HCT116 (cell line): ENCODE measurements at regions not wholly inside any gene's neighbourhood (a gene's known extent, or its start where the extent isn't known, plus 50 kb on each side); places are given as distances from the start of the nearest gene placed in this dataset.

Source experiments
- ATAC-seq: fragments of 200-7000 bp; cut with Tn5 transposase; 2 replicates; pipeline ENCODE4 v1.9.1; 2020; ENCODE audit warnings: mild to moderate bottlenecking, moderate library complexity
- BruUV-seq: library from RNA; stranded (reverse); fragments of 400-500 nt; replicated peaks from 2 replicates; lab custom pipeline; 2021; lab: Mats Ljungman, UMichigan
- CTCF ChIA-PET: fragments of 300-600 bp; sonication (Branson Sonifier 250); formaldehyde crosslinking; loops from one replicate; lab custom pipeline; 2021; ENCODE audit warnings: antibody characterized with exemption; lab: Charles Lee
- POLR2A ChIA-PET: fragments of 300-600, 350-600 bp; sonication (Branson Sonifier 250); formaldehyde crosslinking; loops from one replicate; lab custom pipeline; 2021; ENCODE audit warnings: antibody characterized with exemption; lab: Charles Lee
- RAD21 ChIA-PET, 2 experiments: fragments of 300-600 bp; sonication (Branson Sonifier 250); formaldehyde crosslinking; loops; one replicate each; lab custom pipeline; 2023; ENCODE audit warnings: low total read pairs in 2 of 2; ENCODE audit not compliant: uncharacterized antibody in 2 of 2, unreplicated experiment in 2 of 2, low non-redundant PET in 1 of 2; lab: Charles Lee
- DNase-seq: peaks from one replicate; pipeline ENCODE4 v3.0.0-alpha.2; 2010; ENCODE audit warnings: low read depth, low spot score
- H2AFZ ChIP-seq: fragments of 200-600 bp; shearing (Covaris generic), sonication (generic); 2 replicates; pipeline ENCODE4 v1.6.1; 2017; ENCODE audit warnings: low read depth, mixed run types, mixed read lengths, antibody characterized with exemption, low read length; ENCODE audit not compliant: poor library complexity, severe bottlenecking
- H3K27ac ChIP-seq: 2 replicates; pipeline ENCODE4 v1.5.1; 2012; ENCODE audit warnings: low read depth, low read length
- H3K27me3 ChIP-seq: fragments of 200-600 bp; sonication (generic); 2 replicates; pipeline ENCODE4 v1.6.1; 2016; ENCODE audit warnings: mixed run types, low read length, mixed read lengths; ENCODE audit not compliant: insufficient read depth
- H3K36me3 ChIP-seq, 2 experiments: fragments of 200-500 bp in 1 of 2; fragments of 200-600 bp in 1 of 2; sonication (Bioruptor generic) in 1 of 2; sonication (generic) in 1 of 2; 2 replicates each; pipeline versions ENCODE4 v1.5.1 to v1.6.1; 2014 to 2016; ENCODE audit warnings: low read length in 2 of 2, inconsistent platforms in 1 of 2, mixed read lengths in 1 of 2, mixed run types in 1 of 2; ENCODE audit not compliant: insufficient read depth in 2 of 2, control insufficient read depth in 1 of 2
- H3K4me1 ChIP-seq, 2 experiments: fragments of 200-600 bp in 1 of 2; sonication (generic) in 1 of 2; 2 replicates each; pipeline versions ENCODE4 v1.5.1 to v1.6.1; 2012 to 2017; ENCODE audit warnings: low read length in 2 of 2, inconsistent platforms in 1 of 2, mild to moderate bottlenecking in 1 of 2, mixed read lengths in 1 of 2, mixed run types in 1 of 2, moderate library complexity in 1 of 2; ENCODE audit not compliant: insufficient read depth in 2 of 2, control insufficient read depth in 1 of 2
- H3K4me2 ChIP-seq: fragments of 200-600 bp; sonication (generic); 2 replicates; pipeline ENCODE4 v1.6.1; 2017; ENCODE audit warnings: mixed run types, low read length, mixed read lengths
- H3K4me3 ChIP-seq, 2 experiments: fragments of 200-600 bp in 1 of 2; sonication (generic) in 1 of 2; replicated peaks in 1 of 2; 2 replicates each; pipeline ENCODE4 v1.5.1; 2011 to 2016; ENCODE audit warnings: low read length in 2 of 2, control low read depth in 1 of 2, low read depth in 1 of 2, mild to moderate bottlenecking in 1 of 2, mixed read lengths in 1 of 2, mixed run types in 1 of 2
- H3K79me2 ChIP-seq: fragments of 200-600 bp; sonication (generic); 2 replicates; pipeline ENCODE4 v1.6.1; 2017; ENCODE audit warnings: mild to moderate bottlenecking, mixed run types, low read length, moderate library complexity, mixed read lengths; ENCODE audit not compliant: insufficient read depth
- H3K9ac ChIP-seq: fragments of 200-600 bp; sonication (generic); 2 replicates; pipeline ENCODE4 v1.6.1; 2016; ENCODE audit warnings: low read length, mixed read lengths
- H3K9me2 ChIP-seq: fragments of 200-600 bp; sonication (generic), shearing (Covaris generic); 2 replicates; pipeline ENCODE4 v1.6.1; 2017; ENCODE audit warnings: mixed run types, mild to moderate bottlenecking, moderate library complexity; ENCODE audit not compliant: insufficient read depth
- H3K9me3 ChIP-seq, 2 experiments: fragments of 200-500 bp in 1 of 2; fragments of 200-600 bp in 1 of 2; sonication (Bioruptor generic) in 1 of 2; sonication (generic) in 1 of 2; 2 replicates each; pipeline ENCODE4 v1.6.1; 2014 to 2017; ENCODE audit warnings: low read length in 2 of 2, mixed read lengths in 2 of 2, inconsistent platforms in 1 of 2, low read depth in 1 of 2, mild to moderate bottlenecking in 1 of 2, mixed run types in 1 of 2, moderate library complexity in 1 of 2; ENCODE audit not compliant: control insufficient read depth in 1 of 2, insufficient read depth in 1 of 2
- H4K20me1 ChIP-seq: fragments of 200-600 bp; sonication (generic), shearing (Covaris generic); 2 replicates; pipeline ENCODE4 v1.6.1; 2017; ENCODE audit warnings: mixed run types, mild to moderate bottlenecking, moderate library complexity; ENCODE audit not compliant: insufficient read depth
- EGR1 ChIP-seq: IDR thresholded peaks from 2 replicates; pipeline ENCODE4 v1.6.1; 2012; ENCODE audit warnings: low read depth
- EZH2 ChIP-seq: fragments of 200-600 bp; sonication (generic); IDR thresholded peaks from 2 replicates; pipeline ENCODE4 v1.6.1; 2017; ENCODE audit warnings: antibody characterized with exemption, mixed run types
- POLR2AphosphoS5 ChIP-seq: IDR thresholded peaks from 2 replicates; pipeline ENCODE4 v1.6.1; 2011; ENCODE audit warnings: mild to moderate bottlenecking, low read depth, low read length, moderate library complexity
- RAD21 ChIP-seq: IDR thresholded peaks from 2 replicates; pipeline ENCODE4 v1.6.1; 2012; ENCODE audit warnings: low read depth, mild to moderate bottlenecking
- REST ChIP-seq: IDR thresholded peaks from 2 replicates; pipeline ENCODE4 v1.6.1; 2012; ENCODE audit warnings: low read depth
- ZFX ChIP-seq: fragments of 450-650 bp; IDR thresholded peaks from 2 replicates; pipeline ENCODE4 v1.6.1; 2017
- ZNF274 ChIP-seq: fragments of 200-500 bp; sonication (Bioruptor generic); IDR thresholded peaks from 2 replicates; pipeline ENCODE4 v1.6.1; 2014; ENCODE audit warnings: mild to moderate bottlenecking, low read depth, low read length, inconsistent platforms
- intact Hi-C: fragments of 100-400 bp; cut with micrococcal nuclease; formaldehyde crosslinking; loops from 2 replicates; pipeline ENCODE4 v1.10.0; 2022
- TF ChIP-seq, protein P1 (sequence below): IDR thresholded peaks from 2 replicates; pipeline ENCODE4 v1.6.1; 2012
- TF ChIP-seq, protein P2 (sequence below), 3 experiments: fragments of 200-600 bp in 1 of 3; sonication (generic) in 1 of 3; IDR thresholded peaks in 2 of 3; conservative IDR thresholded peaks in 1 of 3; 2 replicates each; pipeline ENCODE4 v1.5.1; 2012 to 2017; ENCODE audit warnings: low read depth in 2 of 3, low read length in 2 of 3, antibody characterized with exemption in 1 of 3, borderline replicate concordance in 1 of 3, control low read depth in 1 of 3, mild to moderate bottlenecking in 1 of 3, mixed read lengths in 1 of 3, mixed run types in 1 of 3, moderate library complexity in 1 of 3; ENCODE audit not compliant: insufficient read depth in 1 of 3

DNA sequence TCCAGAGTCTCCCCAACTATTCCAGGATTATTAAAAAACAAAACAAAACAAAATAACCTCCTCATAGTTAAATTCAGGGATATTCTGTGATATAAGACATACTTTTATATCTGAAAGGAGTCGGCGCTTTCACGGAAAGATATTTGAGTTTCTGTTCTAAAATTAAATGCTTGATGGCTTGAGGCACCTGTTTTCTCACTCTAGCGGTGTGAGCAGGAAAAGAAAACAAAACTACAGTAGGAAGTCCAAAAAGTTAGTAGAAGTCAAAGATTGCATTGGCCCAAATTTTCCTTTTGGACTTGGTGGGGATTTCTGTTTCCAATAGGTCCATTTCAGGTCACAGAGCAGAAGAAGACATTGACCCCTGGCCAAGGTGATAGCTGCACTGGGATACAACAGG is 716.1 kb upstream of the POT1 start (continued):
- no peak for TF ChIP-seq POLR2AphosphoS5
- TF ChIP-seq, protein P1, sequence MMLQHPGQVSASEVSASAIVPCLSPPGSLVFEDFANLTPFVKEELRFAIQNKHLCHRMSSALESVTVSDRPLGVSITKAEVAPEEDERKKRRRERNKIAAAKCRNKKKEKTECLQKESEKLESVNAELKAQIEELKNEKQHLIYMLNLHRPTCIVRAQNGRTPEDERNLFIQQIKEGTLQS, result no peak
- TF ChIP-seq, all 23 proteins: peak for 0

GRCh38 chr7:125644109-125644508 is 714.5 kb upstream of the POT1 start:
- Histone ChIP-seq H3K4me2 (no peak overlapping the region), H3K9me2 (no peaks in the 10 kb centered on the region), H4K20me1 (no peaks in the 10 kb centered on the region), H3K27me3 (no peaks in the 10 kb centered on the region), H3K27ac (no peak overlapping the region), H3K4me1 (no peaks in the 10 kb centered on the region), H3K36me3 (no peaks in the 10 kb centered on the region), H3K4me3 (no peak overlapping the region), H3K9me3 (no peaks in the 10 kb centered on the region), H3K9ac (no peak overlapping the region), H3K79me2 (no peaks in the 10 kb centered on the region), H2AFZ (no peak overlapping the region)
- ChIA-PET CTCF (no interaction called here), POLR2A (no interaction called here), RAD21 (no interaction called here)
- no peak for TF ChIP-seq EZH2
- TF ChIP-seq, protein P2, sequence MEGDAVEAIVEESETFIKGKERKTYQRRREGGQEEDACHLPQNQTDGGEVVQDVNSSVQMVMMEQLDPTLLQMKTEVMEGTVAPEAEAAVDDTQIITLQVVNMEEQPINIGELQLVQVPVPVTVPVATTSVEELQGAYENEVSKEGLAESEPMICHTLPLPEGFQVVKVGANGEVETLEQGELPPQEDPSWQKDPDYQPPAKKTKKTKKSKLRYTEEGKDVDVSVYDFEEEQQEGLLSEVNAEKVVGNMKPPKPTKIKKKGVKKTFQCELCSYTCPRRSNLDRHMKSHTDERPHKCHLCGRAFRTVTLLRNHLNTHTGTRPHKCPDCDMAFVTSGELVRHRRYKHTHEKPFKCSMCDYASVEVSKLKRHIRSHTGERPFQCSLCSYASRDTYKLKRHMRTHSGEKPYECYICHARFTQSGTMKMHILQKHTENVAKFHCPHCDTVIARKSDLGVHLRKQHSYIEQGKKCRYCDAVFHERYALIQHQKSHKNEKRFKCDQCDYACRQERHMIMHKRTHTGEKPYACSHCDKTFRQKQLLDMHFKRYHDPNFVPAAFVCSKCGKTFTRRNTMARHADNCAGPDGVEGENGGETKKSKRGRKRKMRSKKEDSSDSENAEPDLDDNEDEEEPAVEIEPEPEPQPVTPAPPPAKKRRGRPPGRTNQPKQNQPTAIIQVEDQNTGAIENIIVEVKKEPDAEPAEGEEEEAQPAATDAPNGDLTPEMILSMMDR (IDR thresholded peaks at IDR 0.05 in 2 of 3, conservative IDR thresholded peaks at IDR 0.05 in 1 of 3; ENCODE audit: borderline replicate concordance in 1 of 3, insufficient read depth in 1 of 3, low read depth in 2 of 3, low read length in 2 of 3), result no peak
- no peak for TF ChIP-seq EGR1
- no peak for TF ChIP-seq RAD21
- TF ChIP-seq ZNF274, result no peak
- TF ChIP-seq REST, result no peak
- TF ChIP-seq ZFX, result no peak
- ATAC-seq (no peak), DNase-seq (no peak)
- BruUV-seq, result no TSS peak
- intact Hi-C loops, result no loop called here
